Aorta (tissue), 5 donors: ENCODE measurements at regions not wholly inside any gene's neighbourhood (a gene's known extent, or its start where the extent isn't known, plus 50 kb on each side); places are given as distances from the start of the nearest gene placed in this dataset.
A peak's percentile ranks its signal among the peaks of the same experiment; 100 is the strongest.
"Not testable (repeated sequence)": the region's sequence is repeated elsewhere in the genome, so short reads cannot be mapped to it uniquely, and the experiment has no call there.

ENCODE experiments used
- ATAC-seq: fragments of 200-7000 bp; cut with Tn5 transposase; one replicate; pipeline ENCODE4 v1.9.1; 2022; ENCODE audit warnings: moderate library complexity; ENCODE audit not compliant: low FRiP score
- DNase-seq, 2 donors: peaks; one replicate each; pipeline ENCODE4 v3.0.0-alpha.2; 2020
- H3K27ac ChIP-seq, 2 donors: one replicate each; pipeline ENCODE4 v1.5.1; 2013; ENCODE audit warnings: low read length in 2 of 2, mild to moderate bottlenecking in 2 of 2, moderate library complexity in 2 of 2, control low read depth in 1 of 2, inconsistent platforms in 1 of 2, low read depth in 1 of 2
- H3K27me3 ChIP-seq, 2 donors: one replicate each; pipeline ENCODE4 v1.6.1; 2013; ENCODE audit warnings: control low read depth in 1 of 2, low read length in 1 of 2, mild to moderate bottlenecking in 1 of 2, moderate library complexity in 1 of 2; ENCODE audit not compliant: insufficient read depth in 2 of 2, control insufficient read depth in 1 of 2
- H3K36me3 ChIP-seq, 2 donors: one replicate each; pipeline ENCODE4 v1.6.1; 2013; ENCODE audit warnings: control low read depth in 1 of 2, low read length in 1 of 2, mild to moderate bottlenecking in 1 of 2; ENCODE audit not compliant: insufficient read depth in 2 of 2, control insufficient read depth in 1 of 2
- H3K4me1 ChIP-seq, 2 donors: one replicate each; pipeline ENCODE4 v1.6.1; 2013; ENCODE audit warnings: low read length in 2 of 2, control low read depth in 1 of 2, mild to moderate bottlenecking in 1 of 2, moderate library complexity in 1 of 2; ENCODE audit not compliant: insufficient read depth in 2 of 2, control insufficient read depth in 1 of 2
- H3K4me3 ChIP-seq, 2 donors: one replicate each; pipeline ENCODE4 v1.5.1; 2013; ENCODE audit warnings: low read length in 2 of 2, control low read depth in 1 of 2, mild to moderate bottlenecking in 1 of 2
- H3K9me3 ChIP-seq: one replicate; pipeline ENCODE4 v1.6.1; 2013; ENCODE audit warnings: mild to moderate bottlenecking, low read length; ENCODE audit not compliant: control insufficient read depth
- WGBS, 2 donors: extraction: QIAGEN DNeasy Blood & Tissue Kit; methylation state at CpG; one replicate each; pipeline ENCODE4 v1.1.7; 2013; 5-methylcytosine and 5-hydroxymethylcytosine counted together
- intact Hi-C, 2 donors: fragments of 100-400 bp; cut with DNase I; formaldehyde crosslinking; loops; one replicate each; pipeline versions ENCODE4 v1.14.2 to v1.15.0; 2022
- donor health status: healthy with polysubstance abuse.
- donor health status: Bipolar disorder and iron deficiency.
- donor health status: DM: no; HTN: no; CAD: no.
- donor health status: DM: no; HTN: no; CAD: no.
- donor health status: DM: yes; HTN: yes; CAD: no.

GRCh38 chr7:79781716-79782115 lies 328.2 kb upstream of the MAGI2 start:
- H3K36me3 ChIP-seq: no peaks in the 10 kb centered on the region
- H3K27me3 ChIP-seq: no peaks in the 10 kb centered on the region
- H3K4me1 ChIP-seq: no peaks in the 10 kb centered on the region
- no peak overlapping the region for H3K4me3 ChIP-seq
- 4 to 6% methylated on average over 4 of the region's 4 CpGs for WGBS, 2 donors
- no peaks in the 10 kb centered on the region for H3K9me3 ChIP-seq
- intact Hi-C loops: no loop called here
- H3K27ac ChIP-seq: no peak overlapping the region
- ATAC-seq: no peak
- no peak for DNase-seq

GRCh38 chr7:79778786-79779770 lies 325.6 kb upstream of the MAGI2 start:
- no peak overlapping the region for H3K27ac ChIP-seq
- H3K36me3 ChIP-seq: no peaks in the 10 kb centered on the region
- no peaks in the 10 kb centered on the region for H3K4me1 ChIP-seq
- DNase-seq (no peak), ATAC-seq (no peak)
- H3K4me3 ChIP-seq: no peak overlapping the region
- no peaks in the 10 kb centered on the region for H3K27me3 ChIP-seq
- H3K9me3 ChIP-seq: no peaks in the 10 kb centered on the region
- 78 to 82% methylated on average over 9 of the region's 9 CpGs for WGBS, 2 donors
- intact Hi-C loops: no loop called here

- H3K27me3 ChIP-seq: no peaks in the 10 kb centered on the region
- WGBS, 2 donors: 62 to 67% methylated on average over 3 of the region's 3 CpGs
- H3K9me3 ChIP-seq: no peaks in the 10 kb centered on the region
- no peak overlapping the region for H3K27ac ChIP-seq
- H3K36me3 ChIP-seq: no peaks in the 10 kb centered on the region
- no peak overlapping the region for H3K4me3 ChIP-seq
- no peaks in the 10 kb centered on the region for H3K4me1 ChIP-seq
- intact Hi-C loops: no loop called here
- no peak for ATAC-seq
- no peak for DNase-seq
Observed at GRCh38 chr7:79775911-79776310, 322.4 kb upstream of the MAGI2 start.

- no peak for DNase-seq
- no peak overlapping the region for H3K27ac ChIP-seq
- H3K36me3 ChIP-seq: no peaks in the 10 kb centered on the region
- intact Hi-C loops: no loop called here
- no peaks in the 10 kb centered on the region for H3K4me1 ChIP-seq
- no peak overlapping the region for H3K4me3 ChIP-seq
- no peaks in the 10 kb centered on the region for H3K9me3 ChIP-seq
- H3K27me3 ChIP-seq: no peaks in the 10 kb centered on the region
- ATAC-seq: no peak
Observed at GRCh38 chr7:79774150-79774549, 320.7 kb upstream of the MAGI2 start.

- ATAC-seq (no peak), DNase-seq (no peak)
- Histone ChIP-seq H3K9me3 (no peaks in the 10 kb centered on the region), H3K27ac (no peak overlapping the region), H3K27me3 (no peaks in the 10 kb centered on the region), H3K4me1 (no peaks in the 10 kb centered on the region), H3K4me3 (no peak overlapping the region), H3K36me3 (no peaks in the 10 kb centered on the region)
- intact Hi-C loops: no loop called here
- WGBS, 2 donors: 77 to 78% methylated on average over 2 of the region's 2 CpGs
Observed at GRCh38 chr7:79770970-79771369, 317.5 kb upstream of the MAGI2 start.

- no peaks in the 10 kb centered on the region for H3K4me1 ChIP-seq
- intact Hi-C loops: no loop called here
- no peaks in the 10 kb centered on the region for H3K9me3 ChIP-seq
- DNase-seq (no peak), ATAC-seq (no peak)
- no peaks in the 10 kb centered on the region for H3K36me3 ChIP-seq
- no peak overlapping the region for H3K4me3 ChIP-seq
- 77 to 82% methylated on average over 2 of the region's 2 CpGs for WGBS, 2 donors
- no peak overlapping the region for H3K27ac ChIP-seq
- H3K27me3 ChIP-seq: no peaks in the 10 kb centered on the region
Observed at GRCh38 chr7:79770063-79770462, 316.6 kb upstream of the MAGI2 start.

GRCh38 chr7:79767876-79768560 lies 314.6 kb upstream of the MAGI2 start:
- intact Hi-C loops, H3K9me3 ChIP-seq, H3K36me3 ChIP-seq, H3K27ac ChIP-seq, H3K4me1 ChIP-seq, ATAC-seq, H3K4me3 ChIP-seq, H3K27me3 ChIP-seq: not testable (repeated sequence)
- 84 to 88% methylated on average over 24 to 46 of the region's 46 CpGs for WGBS, 2 donors
- DNase-seq: peak in 1 of 2 donors; percentile 50

GRCh38 chr7:79767192-79767591 lies 313.7 kb upstream of the MAGI2 start:
- ATAC-seq, DNase-seq, H3K4me3 ChIP-seq, H3K36me3 ChIP-seq, H3K9me3 ChIP-seq, H3K4me1 ChIP-seq, intact Hi-C loops, H3K27ac ChIP-seq, H3K27me3 ChIP-seq: not testable (repeated sequence)
- 74 to 85% methylated on average over 14 of the region's 14 CpGs for WGBS, 2 donors
